ENCODE measurements at regions not wholly inside any gene's neighbourhood (a gene's known extent, or its start where the extent isn't known, plus 50 kb on each side); places are given as distances from the start of the nearest gene placed in this dataset.

DNA sequence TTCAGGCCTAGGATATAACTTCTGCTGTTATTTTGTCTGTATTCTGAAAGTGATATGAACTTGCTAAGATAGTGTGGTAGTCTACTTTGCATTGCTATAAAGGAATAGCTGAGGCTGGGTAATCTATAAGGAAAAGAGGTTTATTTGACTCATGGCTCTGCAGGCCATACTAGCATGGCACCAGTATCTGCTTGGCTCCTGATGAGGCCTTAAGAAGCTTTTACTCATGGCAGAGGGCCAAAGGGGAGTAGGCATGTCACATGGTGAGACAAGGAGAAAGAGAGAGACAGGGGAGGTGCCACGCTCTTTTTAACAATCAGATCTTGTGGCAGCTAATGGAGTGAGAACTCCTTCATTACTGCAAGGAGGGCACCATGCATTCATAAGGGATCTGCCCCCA, 247.3 kb downstream of the GPAT3 start:
- Histone ChIP-seq H4K5ac (ENCODE audit: low read depth, low read length) (no peak overlapping the region), H2AK5ac (ENCODE audit: low read depth, low read length) (no peak overlapping the region), H3K79me1 (ENCODE audit: low read depth in 1 of 2, low read length in 2 of 2) (no peaks in the 10 kb centered on the region), H3K4me1 (ENCODE audit: control insufficient read depth, insufficient read depth, low read length) (no peaks in the 10 kb centered on the region), H3K9me1 (ENCODE audit: insufficient read depth, low read length) (no peaks in the 10 kb centered on the region), H2AK9ac (replicated peaks; ENCODE audit: low read depth, low read length, poor library complexity) (no peak overlapping the region), H3K4ac (ENCODE audit: low read depth, low read length) (no peak overlapping the region), H2AFZ (replicated peaks; ENCODE audit: low read length, poor library complexity) (no peak overlapping the region), H3K23ac (ENCODE audit: low read depth, low read length) (no peak overlapping the region), H2BK5ac (ENCODE audit: low read depth, low read length, poor library complexity, severe bottlenecking) (no peak overlapping the region), H2BK120ac (ENCODE audit: low read depth, low read length) (no peak overlapping the region), H3K27me3 (ENCODE audit: control insufficient read depth, insufficient read depth, low read length) (no peaks in the 10 kb centered on the region), H3K27ac (ENCODE audit: insufficient read depth, low read length) (no peak overlapping the region), H3K9ac (ENCODE audit: low read depth, low read length) (no peak overlapping the region), H4K91ac (ENCODE audit: insufficient read depth, low read depth, low read length) (no peak overlapping the region), H3K9me3 (ENCODE audit: control insufficient read depth, insufficient read depth, low read length) (no peaks in the 10 kb centered on the region), H2BK15ac (ENCODE audit: low read depth, low read length) (no peak overlapping the region), H2BK20ac (ENCODE audit: low read depth, low read length) (no peak overlapping the region), H3K56ac (ENCODE audit: extremely low read depth, insufficient read depth, low read length) (no peak overlapping the region), H3K18ac (ENCODE audit: low read depth, low read length) (no peak overlapping the region), H3K36me3 (ENCODE audit: control insufficient read depth, insufficient read depth, low read length) (no peaks in the 10 kb centered on the region), H3K4me2 (ENCODE audit: low read depth, low read length) (no peak overlapping the region), H3K4me3 (ENCODE audit: insufficient read depth, low read depth, low read length) (no peak overlapping the region), H3K14ac (replicated peaks; ENCODE audit: low read depth, low read length) (no peak overlapping the region), H4K20me1 (ENCODE audit: insufficient read depth, low read length) (no peaks in the 10 kb centered on the region), H4K8ac (ENCODE audit: low read depth in 2 of 2, low read length in 2 of 2) (no peak overlapping the region)
- ChIA-PET CTCF (interaction anchor here (1.2 kb wide), 1 partner anchor 12 kb away, joined by 4 read pairs; no protein-coding TSS in a partner anchor), POLR2A (ENCODE audit: unreplicated experiment) (no interaction called here)
- no TSS peak for BruUV-seq (replicated peaks)
- WGBS, 2 experiments (ENCODE audit: extremely low coverage in 2 of 2, insufficient read length in 1 of 2) = no CpG with 5 or more reads among the region's 1 CpG
- intact Hi-C loops (cut with micrococcal nuclease) (no loop called here), in situ Hi-C loops (cut with MboI; ENCODE audit: low sequenced_read_pairs) (no loop called here), dilution Hi-C loops (cut with HindIII; ENCODE audit: low sequenced_read_pairs, unreplicated experiment) (no loop called here)
- ATAC-seq (ENCODE audit: low read depth) = no peak
- DNase-seq = no peak
- TF ChIP-seq NFE2L2 (IDR thresholded peaks at IDR 0.05; ENCODE audit: low read depth, low read length) (no peak), FOS (IDR thresholded peaks at IDR 0.05; ENCODE audit: low read depth, low read length) (no peak), RFX5 (IDR thresholded peaks at IDR 0.05; ENCODE audit: low read depth, low read length) (no peak)

All from IMR-90 (cell line).